HL-60/S4 (cell line): ENCODE measurements at regions not wholly inside any gene's neighbourhood (a gene's known extent, or its start where the extent isn't known, plus 50 kb on each side); places are given as distances from the start of the nearest gene placed in this dataset.
"Not testable (repeated sequence)": the region's sequence is repeated elsewhere in the genome, so short reads cannot be mapped to it uniquely, and the experiment has no call there.

Experiments
- in situ Hi-C: fragments of 300-500 bp; cut with MboI; formaldehyde crosslinking; loops from 2 replicates; pipeline ENCODE4 v1.14.3; 2022; ENCODE audit warnings: low sequenced_read_pairs

- in situ Hi-C loops: no loop called here
Observed at GRCh38 chr1:95583661-95584210, 349.7 kb downstream of the RWDD3 start.

- in situ Hi-C loops: no loop called here
Observed at GRCh38 chr1:95584315-95584714, 350.3 kb downstream of the RWDD3 start.

GRCh38 chr1:95604771-95605170 lies 370.8 kb downstream of the RWDD3 start:
- in situ Hi-C loops: no loop called here

- in situ Hi-C loops: no loop called here
Observed at GRCh38 chr1:95614197-95614596, 380.2 kb downstream of the RWDD3 start.

- in situ Hi-C loops: no loop called here
Observed at GRCh38 chr1:95615421-95615820, 381.4 kb downstream of the RWDD3 start.

- in situ Hi-C loops: no loop called here
Observed at GRCh38 chr1:95620076-95620475, 386.1 kb downstream of the RWDD3 start.

GRCh38 chr1:95622609-95623008 lies 388.6 kb downstream of the RWDD3 start:
- in situ Hi-C loops: no loop called here

- in situ Hi-C loops: no loop called here
Observed at GRCh38 chr1:95625224-95625623, 391.2 kb downstream of the RWDD3 start.

GRCh38 chr1:95627244-95627643 lies 393.2 kb downstream of the RWDD3 start:
- in situ Hi-C loops: no loop called here

GRCh38 chr1:95631695-95632094 lies 397.7 kb downstream of the RWDD3 start:
- in situ Hi-C loops: no loop called here

GRCh38 chr1:95635811-95636210 lies 401.8 kb downstream of the RWDD3 start:
- in situ Hi-C loops: no loop called here

GRCh38 chr1:95636897-95637296 lies 402.9 kb downstream of the RWDD3 start:
- in situ Hi-C loops: no loop called here

- in situ Hi-C loops: no loop called here
Observed at GRCh38 chr1:95640746-95641145, 406.7 kb downstream of the RWDD3 start.

GRCh38 chr1:95641386-95641785 lies 407.4 kb downstream of the RWDD3 start:
- in situ Hi-C loops: no loop called here

GRCh38 chr1:95642035-95642434 lies 408.0 kb downstream of the RWDD3 start:
- in situ Hi-C loops: no loop called here

GRCh38 chr1:95643071-95643470 lies 409.1 kb downstream of the RWDD3 start:
- in situ Hi-C loops: no loop called here

- in situ Hi-C loops: not testable (repeated sequence)
Observed at GRCh38 chr1:95645126-95645525, 411.1 kb downstream of the RWDD3 start.

- in situ Hi-C loops: no loop called here
Observed at GRCh38 chr1:95650631-95651030, 416.6 kb downstream of the RWDD3 start.

- in situ Hi-C loops: no loop called here
Observed at GRCh38 chr1:95652423-95652965, 418.5 kb downstream of the RWDD3 start.

- in situ Hi-C loops: no loop called here
Observed at GRCh38 chr1:95653618-95654017, 419.6 kb downstream of the RWDD3 start.

GRCh38 chr1:95655321-95656020 lies 421.5 kb downstream of the RWDD3 start:
- in situ Hi-C loops: no loop called here

GRCh38 chr1:95657248-95657647 lies 423.2 kb downstream of the RWDD3 start:
- in situ Hi-C loops: no loop called here

- in situ Hi-C loops: no loop called here
Observed at GRCh38 chr1:95659166-95659565, 425.2 kb downstream of the RWDD3 start.
